ENCODE measurements at regions not wholly inside any gene's neighbourhood (a gene's known extent, or its start where the extent isn't known, plus 50 kb on each side); places are given as distances from the start of the nearest gene placed in this dataset.

GRCh38 chr6:88246654-88247053 is 80.5 kb upstream of the CNR1 start:
- TF ChIP-seq CTCF (IDR thresholded peaks at IDR 0.05), result no peak

- TF ChIP-seq CTCF (IDR thresholded peaks at IDR 0.05), result no peak
Observed at GRCh38 chr6:88244721-88245120, 78.6 kb upstream of the CNR1 start.

- no peak for TF ChIP-seq CTCF (IDR thresholded peaks at IDR 0.05)
Observed at GRCh38 chr6:88238901-88239300, 72.8 kb upstream of the CNR1 start.

- no peak; the same call in 1 of the 2 replicates for TF ChIP-seq CTCF (IDR thresholded peaks at IDR 0.05)
Observed at GRCh38 chr6:88238065-88238464, 71.9 kb upstream of the CNR1 start.

GRCh38 chr6:88236612-88237360 is 70.6 kb upstream of the CNR1 start:
- no peak for TF ChIP-seq CTCF (IDR thresholded peaks at IDR 0.05)

GRCh38 chr6:88232753-88233152 is 66.6 kb upstream of the CNR1 start:
- TF ChIP-seq CTCF (IDR thresholded peaks at IDR 0.05), result no peak

- TF ChIP-seq CTCF (IDR thresholded peaks at IDR 0.05), result no peak
Observed at GRCh38 chr6:88223298-88223697, 57.2 kb upstream of the CNR1 start.

GRCh38 chr6:88220493-88220892 is 54.3 kb upstream of the CNR1 start:
- TF ChIP-seq CTCF (IDR thresholded peaks at IDR 0.05), result no peak
